Transverse colon (tissue), 3 donors: ENCODE measurements at regions not wholly inside any gene's neighbourhood (a gene's known extent, or its start where the extent isn't known, plus 50 kb on each side); places are given as distances from the start of the nearest gene placed in this dataset.

Source experiments
- POLR2A ChIP-seq: fragments of 450-650 bp; IDR thresholded peaks from one replicate; pipeline ENCODE4 v1.6.1; 2016; ENCODE audit warnings: antibody characterized with exemption, mild to moderate bottlenecking, moderate library complexity
- TF ChIP-seq, protein P1 (sequence below), 5 experiments: fragments of 200-600 bp in 3 of 5; fragments of 450-650 bp in 2 of 5; sonication (generic) in 3 of 5; IDR thresholded peaks; 1 replicate in 2 of 5; 2 replicates in 3 of 5; pipeline ENCODE4 v1.5.1; 2016 to 2017; ENCODE audit warnings: antibody characterized with exemption in 5 of 5, inconsistent platforms in 3 of 5, mild to moderate bottlenecking in 2 of 5, moderate library complexity in 1 of 5

DNA sequence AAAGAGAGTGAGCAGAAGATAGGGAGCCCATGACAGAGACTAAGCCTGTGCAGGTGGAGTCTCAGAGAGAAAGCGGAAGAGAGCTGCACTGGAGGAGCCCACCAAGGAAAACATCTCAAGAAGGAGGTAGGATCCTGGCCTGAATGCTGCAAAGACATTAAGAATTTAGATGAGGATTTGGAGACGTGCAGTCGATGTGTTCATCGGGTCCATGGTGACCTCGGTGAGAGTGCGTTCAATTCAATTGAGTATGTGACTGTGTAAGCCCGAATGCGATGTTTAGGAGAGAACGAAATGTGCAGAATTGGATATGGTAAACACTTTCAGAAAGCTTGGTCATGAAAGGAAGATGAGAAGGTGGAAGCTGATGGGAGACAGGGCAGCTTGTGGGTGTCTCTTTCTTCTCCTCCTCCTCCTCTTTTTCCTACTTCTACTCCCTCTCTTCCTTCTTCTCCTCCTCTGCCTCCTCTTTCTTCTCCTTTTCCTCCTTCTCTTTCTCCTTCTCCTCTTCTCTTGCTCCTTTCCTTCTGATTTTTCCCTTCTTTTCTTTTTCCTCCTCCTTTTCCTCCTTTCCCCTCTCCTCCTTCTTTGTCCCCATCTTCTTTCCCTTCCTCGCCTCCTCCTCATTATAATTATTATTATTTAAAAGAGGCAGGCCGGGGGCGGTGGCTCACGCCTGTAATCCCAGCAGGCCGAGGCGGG is 276.0 kb downstream of the RPS24 start:
- TF ChIP-seq, protein P1, sequence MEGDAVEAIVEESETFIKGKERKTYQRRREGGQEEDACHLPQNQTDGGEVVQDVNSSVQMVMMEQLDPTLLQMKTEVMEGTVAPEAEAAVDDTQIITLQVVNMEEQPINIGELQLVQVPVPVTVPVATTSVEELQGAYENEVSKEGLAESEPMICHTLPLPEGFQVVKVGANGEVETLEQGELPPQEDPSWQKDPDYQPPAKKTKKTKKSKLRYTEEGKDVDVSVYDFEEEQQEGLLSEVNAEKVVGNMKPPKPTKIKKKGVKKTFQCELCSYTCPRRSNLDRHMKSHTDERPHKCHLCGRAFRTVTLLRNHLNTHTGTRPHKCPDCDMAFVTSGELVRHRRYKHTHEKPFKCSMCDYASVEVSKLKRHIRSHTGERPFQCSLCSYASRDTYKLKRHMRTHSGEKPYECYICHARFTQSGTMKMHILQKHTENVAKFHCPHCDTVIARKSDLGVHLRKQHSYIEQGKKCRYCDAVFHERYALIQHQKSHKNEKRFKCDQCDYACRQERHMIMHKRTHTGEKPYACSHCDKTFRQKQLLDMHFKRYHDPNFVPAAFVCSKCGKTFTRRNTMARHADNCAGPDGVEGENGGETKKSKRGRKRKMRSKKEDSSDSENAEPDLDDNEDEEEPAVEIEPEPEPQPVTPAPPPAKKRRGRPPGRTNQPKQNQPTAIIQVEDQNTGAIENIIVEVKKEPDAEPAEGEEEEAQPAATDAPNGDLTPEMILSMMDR (IDR thresholded peaks at IDR 0.05), result no peak
- no peak for TF ChIP-seq POLR2A
